CD4-positive, alpha-beta T cell treated with Interferon gamma for 1 hour (primary cell): ENCODE measurements at regions not wholly inside any gene's neighbourhood (a gene's known extent, or its start where the extent isn't known, plus 50 kb on each side); places are given as distances from the start of the nearest gene placed in this dataset.
A peak's percentile ranks its signal among the peaks of the same experiment; 100 is the strongest.
"Not testable (repeated sequence)": the region's sequence is repeated elsewhere in the genome, so short reads cannot be mapped to it uniquely, and the experiment has no call there.

Source experiments
- DNase-seq: peaks from one replicate; pipeline ENCODE4 v3.0.0-alpha.2; 2020

DNA sequence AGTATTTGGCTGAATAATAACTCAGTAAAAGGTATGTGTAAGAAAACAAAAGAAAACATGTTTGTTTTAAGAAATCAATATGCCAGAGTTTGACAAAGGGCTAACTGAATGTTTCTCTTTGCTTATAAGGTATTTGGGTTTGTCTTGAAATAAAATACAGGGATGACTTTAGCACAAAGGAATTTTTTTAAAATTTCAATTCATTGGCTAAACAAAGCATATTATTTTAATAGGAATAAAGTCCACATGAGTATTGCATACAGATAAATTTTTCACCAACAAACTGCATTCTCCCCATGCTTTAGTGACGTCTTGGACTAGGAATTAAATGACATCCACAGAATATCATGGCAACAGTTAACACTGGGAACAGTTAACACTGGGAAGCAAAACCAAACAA lies 480.0 kb upstream of the JAG1 start:
- DNase-seq: no peak

DNA sequence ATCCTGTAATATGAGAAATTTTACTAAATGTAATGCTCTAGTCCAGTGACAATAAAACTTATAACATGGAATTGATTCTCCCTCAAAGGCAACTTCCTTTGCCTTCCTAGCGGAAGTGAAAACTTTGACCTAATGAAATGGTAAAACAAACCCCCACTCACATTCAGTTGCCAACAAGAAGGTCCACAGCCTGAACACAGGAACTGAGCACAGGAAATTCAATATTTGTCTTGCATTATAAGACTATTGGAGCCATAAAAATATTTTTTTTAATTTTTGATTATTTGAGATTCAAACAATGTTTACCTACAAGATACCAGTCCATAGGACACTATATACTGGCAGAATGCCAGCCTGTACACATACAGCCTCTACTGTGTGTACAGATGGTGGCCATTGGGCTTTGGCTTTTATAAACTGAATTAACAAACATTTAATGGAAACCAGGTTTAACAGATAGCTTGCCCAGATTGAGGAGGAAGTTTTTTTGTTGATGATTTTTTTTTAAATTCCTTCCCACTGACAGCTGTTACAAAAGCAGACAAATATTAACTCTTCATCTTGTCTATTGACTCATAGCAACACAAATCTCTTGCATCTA lies 481.5 kb upstream of the JAG1 start:
- DNase-seq: no peak

DNA sequence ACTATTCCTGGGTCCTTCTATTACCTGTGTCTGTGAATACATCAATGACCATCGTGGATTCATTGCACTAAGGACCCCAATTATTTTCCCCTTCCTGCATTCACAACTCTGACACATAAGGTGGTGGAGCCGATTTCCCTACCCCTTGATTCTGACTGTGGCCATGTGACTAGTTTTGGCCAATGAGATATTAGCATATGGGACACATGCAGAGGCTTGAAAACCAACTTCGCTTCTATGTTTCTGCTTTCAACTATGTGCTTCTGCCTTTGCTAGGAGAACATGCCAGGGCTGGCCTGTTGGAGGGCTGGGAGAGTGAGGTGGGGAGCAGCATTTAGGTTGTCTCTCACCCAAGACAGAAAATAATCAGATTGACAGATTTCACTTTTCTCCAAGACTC lies 483.1 kb upstream of the JAG1 start:
- DNase-seq: no peak

DNA sequence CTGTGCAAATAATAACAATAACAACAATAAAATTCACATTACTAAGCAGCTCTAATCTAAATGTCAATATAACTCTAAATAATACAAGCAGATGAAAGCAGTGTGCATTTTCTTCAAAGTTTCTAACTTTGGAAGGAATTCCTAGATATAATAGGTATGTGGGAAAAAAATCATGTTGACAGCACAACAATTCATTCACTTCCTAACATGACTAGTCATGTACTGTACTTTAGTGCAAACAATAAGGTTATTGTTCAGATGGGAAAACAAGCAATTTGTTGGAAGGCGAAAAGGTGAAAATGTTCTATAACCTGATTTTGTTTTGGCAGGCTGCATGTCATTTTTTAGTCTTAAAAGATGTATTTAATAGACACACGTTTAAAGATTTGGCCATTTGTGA lies 484.3 kb upstream of the JAG1 start:
- no peak for DNase-seq

DNA sequence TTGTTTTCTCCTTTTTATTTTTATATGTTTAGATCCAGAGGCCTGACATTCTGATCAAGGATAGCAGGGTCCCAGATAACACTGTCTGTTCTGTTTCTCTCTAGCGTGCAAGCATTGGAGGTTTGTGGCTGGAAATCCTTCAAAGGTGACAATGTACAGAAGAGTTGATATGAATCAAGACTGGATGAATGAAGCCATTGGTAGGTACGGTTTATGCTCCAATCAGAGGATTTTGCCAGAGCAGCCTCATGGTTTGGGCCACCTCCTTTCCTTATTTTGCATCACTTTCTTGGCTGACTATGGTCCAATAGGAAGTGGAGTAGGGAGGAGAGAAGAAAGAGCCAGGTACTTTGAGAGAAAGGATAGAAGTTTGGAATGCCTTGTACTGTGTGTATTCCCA lies 484.8 kb upstream of the JAG1 start:
- DNase-seq: no peak

DNA sequence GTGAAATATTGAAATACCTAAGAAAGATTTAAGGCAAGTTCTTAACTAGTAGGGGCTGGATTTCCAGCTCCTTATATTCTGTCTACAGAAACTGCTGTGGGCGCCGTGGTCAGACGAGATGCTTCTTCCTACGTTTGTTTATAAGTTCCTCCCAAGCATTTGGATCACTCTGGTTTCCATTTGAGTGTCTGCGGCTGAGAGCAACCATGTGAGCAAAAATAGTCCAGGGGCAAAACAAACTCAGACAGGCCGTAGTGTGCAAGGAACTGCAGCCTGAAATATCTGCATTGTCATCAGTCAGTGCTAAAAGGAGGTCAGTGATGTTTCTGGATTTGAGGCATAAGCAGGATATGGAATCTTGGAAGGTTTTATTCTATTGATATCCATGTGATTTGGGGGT lies 485.9 kb upstream of the JAG1 start:
- no peak for DNase-seq

DNA sequence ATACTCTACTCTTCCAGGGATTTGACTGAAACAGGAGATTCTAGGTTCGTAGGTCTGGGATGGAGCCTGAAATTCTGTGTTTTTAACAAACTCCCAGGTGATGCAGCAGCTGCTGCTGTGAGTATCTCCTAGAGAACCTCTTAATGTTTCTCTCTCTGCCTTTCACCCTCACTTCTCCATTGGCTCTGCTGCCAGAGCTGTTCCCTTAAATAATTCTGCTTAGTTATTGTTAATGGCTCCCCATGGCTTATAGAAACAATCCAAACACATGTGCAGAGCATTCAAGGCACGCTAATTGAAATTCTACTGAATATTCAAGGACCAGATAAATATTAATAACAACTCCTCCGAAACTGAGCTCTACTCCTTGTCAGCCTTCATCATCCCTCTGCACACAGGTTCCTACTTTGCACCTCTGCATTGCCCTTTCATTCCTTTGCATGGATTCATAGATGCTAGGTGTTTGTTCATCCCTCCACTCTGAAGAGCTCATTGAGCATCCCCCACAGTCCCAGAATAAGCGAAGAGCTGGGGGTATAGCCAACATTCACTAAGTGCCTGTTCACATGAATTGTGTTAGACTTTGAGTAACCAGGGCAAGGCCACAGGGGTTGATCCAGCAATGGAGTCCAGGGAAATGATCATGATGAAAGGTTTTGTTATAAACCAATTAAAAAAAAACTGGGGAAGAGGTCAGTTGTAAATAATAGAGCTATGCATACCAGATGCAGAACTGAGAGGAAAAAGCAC lies 488.4 kb upstream of the JAG1 start:
- no peak for DNase-seq

DNA sequence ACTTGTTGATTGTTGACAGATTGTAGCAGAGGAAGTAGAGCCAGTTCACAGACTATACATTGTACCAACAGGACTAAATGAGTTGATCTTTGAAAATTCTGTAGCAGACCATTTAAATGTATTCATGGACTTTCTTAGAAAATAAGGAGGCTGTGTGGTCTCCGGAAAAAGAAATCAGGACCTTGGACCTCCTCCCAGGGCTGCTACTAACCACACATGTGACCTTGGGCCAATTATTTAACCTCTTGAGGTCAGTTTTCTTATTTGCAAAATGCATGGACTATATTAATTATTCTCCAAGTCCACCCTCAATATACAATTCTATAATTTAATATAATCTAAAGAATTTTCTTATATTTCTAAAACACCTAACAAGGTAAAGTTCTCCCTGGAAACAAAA lies 492.0 kb upstream of the JAG1 start:
- DNase-seq: no peak

DNA sequence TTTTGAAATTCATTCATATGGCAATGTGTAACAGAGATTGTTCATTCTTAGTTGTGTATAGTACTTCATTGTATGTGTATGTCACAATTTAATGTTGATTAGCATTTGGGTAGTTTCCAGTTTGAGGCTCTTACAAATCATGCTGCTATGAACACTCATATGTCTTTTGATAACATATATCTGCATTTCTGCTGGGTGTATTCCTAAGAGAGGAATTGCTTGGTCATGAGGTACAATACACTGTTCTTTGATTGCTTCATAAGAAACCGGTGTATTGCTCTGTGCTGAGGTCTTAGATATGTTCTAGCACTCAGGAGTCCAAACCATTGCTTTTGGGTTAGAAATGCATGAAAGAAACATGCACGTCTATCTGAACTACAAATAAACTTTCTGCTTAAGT lies 492.9 kb upstream of the JAG1 start:
- DNase-seq: no peak

DNA sequence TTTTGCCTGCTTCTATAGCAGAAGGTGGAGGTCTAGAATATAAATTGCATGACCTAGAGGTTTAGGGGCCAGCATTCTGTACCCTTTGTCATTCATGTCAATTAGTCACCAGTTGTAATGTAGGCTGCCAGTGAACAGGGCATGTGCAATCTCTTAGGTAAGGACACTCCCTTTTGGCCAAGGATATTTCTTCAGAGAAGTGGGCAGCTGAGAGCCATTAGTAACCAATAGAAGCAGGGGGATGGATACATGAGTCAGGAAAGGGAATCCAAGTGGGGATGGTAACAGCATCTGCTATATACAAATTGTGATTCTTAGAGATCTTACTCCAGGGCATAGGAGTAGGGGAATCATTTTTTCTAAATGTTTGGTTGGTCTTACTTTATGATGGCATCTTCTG lies 494.2 kb upstream of the JAG1 start:
- no peak for DNase-seq

DNA sequence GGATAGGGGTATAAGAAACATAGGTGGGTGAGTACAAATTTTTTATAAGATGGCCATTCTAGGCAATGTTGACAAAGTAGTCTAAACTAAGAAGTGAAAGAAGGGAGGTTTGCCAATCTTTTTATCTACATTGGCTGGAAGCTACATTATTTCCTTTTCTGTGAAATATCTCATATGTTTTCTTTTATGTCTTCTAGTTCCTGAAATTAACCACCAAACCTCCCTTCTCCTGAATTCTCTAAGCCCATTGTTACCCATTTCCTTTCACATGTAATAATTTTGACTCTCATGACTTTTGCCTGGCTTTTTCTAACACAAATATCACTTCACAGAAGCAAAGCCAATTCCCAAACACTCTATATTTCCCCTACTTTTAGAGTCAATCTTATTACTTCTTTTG lies 496.2 kb upstream of the JAG1 start:
- DNase-seq: no peak

DNA sequence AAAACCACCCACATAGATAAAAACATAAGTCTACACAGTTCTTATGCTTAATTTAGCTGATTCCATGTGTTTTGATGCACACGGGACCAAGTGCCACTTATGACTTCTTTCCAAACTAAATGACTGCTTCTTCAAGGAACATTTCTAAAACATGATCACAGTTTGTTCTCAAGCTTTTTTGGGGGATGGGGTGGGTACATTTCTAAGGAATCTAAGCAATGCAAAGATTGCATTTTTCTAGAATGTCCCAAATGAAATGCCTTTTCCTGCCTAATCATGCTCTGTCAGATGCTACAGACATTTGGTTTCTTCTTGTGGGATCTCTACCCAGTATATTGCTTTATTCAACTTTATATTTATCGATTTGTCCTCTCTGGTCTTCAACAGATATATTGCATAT lies 496.8 kb upstream of the JAG1 start:
- no peak for DNase-seq

DNA sequence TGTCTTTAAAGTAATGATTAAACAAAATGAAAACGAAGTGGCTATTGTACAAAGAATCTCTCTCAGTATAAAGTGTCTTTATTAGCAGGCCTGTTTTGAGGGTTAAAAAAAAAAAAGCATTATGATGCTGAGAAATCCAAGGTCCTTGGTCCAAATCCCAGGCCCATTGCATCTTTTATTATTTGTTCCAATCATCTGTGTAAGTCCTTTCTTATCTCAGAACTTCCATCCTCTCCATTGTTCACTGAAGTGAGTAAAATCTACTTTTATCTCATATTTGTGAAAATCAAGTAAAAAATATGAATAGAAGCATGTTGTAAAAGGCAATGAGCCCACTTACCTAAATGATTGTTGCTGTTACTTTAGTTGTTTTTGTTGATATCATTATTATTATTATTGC lies 499.1 kb upstream of the JAG1 start:
- DNase-seq: no peak

DNA sequence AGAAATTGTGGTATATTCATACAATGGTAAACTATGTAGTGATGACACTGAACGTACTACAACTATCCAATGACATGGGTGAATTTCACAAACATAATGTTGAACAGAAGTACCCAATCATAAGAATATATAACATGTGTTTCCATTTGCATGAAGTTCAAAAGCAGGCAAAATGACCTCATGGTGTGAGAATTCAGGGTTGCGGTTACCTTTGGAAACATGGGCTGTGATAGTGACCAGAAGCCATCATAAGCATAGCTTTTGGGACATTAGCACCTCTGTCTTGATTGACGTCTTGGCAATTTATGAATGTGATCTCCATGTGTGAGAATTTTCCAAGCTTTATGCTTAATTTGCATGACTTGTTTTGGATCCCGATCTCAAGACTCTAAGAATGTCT lies 500.1 kb upstream of the JAG1 start:
- no peak for DNase-seq

DNA sequence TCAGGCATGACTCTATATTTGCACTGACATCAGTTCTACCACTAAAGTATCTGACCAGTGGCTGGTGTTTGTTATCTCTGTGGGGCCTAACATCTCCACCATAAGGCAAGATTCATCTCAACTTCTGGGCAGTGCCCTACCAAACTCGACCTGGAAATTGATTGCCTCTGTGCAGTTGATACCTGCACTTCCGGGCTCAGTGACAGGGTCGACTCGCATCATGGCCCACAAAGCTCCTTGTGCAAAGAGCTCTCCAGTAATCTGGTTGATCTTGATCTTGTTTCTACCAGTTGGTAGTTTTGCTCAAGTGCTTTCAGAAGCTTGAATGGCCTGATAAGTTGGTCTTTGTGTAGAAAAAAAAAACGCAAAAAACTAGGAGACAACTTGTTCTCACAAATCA lies 501.1 kb upstream of the JAG1 start:
- no peak for DNase-seq

DNA sequence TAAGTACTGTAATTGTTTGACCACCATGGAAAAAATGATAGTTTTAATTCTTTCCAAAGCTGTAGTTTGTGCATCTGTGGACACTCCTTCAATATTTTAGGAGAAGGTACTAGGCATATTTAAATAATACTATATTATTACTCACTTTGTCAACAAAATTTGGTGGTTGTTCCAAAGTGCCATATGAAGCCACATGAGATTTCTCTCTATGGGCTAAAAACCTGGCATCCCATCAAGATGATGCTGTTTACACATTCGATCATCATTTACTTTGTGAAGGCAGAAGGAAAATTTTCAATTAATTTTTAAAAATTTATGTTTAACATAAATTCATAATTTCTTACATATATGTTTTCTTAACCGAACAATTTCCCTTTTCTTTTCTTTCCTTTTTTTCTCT lies 502.6 kb upstream of the JAG1 start:
- no peak for DNase-seq

DNA sequence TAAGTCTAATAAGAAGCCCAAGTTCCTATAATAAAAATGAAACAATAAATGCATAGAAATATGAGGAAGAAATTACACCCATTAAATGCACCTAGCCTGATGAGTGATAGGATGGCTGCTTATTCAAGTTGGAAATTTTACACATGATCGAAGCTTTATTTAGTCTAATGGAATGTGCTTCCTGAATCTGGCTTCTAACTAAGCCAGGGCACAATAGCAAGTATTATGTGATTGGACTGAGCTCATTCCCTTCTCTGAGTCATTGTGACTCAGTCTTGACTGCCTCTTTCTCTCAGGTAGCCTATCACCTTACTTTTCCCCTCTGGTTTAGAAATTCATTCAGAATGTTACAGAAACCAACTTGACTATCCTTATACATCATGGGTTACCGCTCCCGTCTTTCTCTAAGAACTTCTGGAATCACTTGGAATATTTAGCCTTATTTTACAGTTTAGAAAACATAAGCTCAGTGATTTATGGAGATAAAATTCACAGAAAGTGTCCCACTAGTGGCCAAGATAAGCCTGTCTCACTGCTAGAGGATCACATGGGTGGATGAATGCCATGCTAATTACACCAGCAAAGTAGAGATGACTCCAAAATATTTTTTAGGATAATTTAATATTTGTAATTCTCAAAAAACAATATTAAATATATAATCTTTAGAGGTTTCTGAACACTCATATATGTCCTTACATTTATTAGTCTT lies 505.3 kb upstream of the JAG1 start:
- no peak for DNase-seq

DNA sequence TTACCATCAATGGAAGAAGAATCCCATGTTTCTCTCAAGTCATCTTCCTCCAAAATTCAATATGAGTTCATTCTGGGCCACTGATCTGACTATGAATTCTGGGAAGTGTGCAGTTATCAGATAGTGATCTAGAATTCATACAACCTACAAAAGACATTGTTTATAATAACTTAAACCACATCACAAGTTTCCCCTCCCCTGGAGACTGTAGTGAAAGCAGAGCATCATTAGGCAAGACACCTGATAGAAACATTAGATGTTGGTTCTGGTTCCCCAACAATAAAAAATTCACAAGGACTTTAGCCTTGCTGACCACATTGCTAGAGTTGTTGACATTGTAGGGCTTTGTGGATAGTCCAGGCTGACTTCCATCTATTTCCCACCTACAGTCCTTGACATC lies 506.4 kb upstream of the JAG1 start:
- DNase-seq: no peak

DNA sequence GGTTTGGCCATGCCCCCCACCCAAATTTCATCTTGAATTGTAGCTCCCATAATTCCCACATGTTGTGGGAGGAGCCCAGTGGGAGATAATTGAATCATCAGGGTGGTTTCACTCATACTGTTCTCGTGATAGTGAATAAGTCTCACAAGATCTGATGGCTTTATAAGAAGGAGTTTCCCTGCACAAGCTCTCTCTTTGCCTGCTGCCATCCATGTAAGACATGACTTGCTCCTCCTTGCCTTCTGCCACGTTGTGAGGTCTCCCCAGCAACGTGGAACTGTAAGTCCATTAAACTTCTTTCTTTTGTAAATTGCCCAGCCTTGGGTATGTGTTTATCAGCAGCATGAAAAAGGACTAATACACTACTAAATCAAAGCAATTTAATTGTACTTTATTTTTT lies 507.3 kb upstream of the JAG1 start:
- not testable (repeated sequence) for DNase-seq

DNA sequence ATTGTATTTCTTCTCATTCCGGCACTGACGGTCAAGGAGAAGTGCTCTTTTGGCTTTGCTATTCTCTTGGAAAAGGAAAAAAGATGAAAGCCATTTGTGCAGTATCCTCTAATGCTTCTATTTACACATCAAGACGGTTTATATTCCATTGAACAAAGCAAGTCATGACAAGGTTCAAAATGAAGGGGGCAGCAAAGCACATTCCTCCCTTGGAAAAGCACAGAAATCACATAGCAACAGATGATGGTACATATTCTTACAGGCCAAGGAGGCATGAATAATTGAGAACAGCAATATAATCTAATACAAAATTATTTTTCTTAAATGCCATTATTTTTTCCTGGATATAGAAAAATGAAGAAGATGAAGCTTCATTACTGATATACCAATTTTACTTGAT lies 508.2 kb upstream of the JAG1 start:
- no peak for DNase-seq

DNA sequence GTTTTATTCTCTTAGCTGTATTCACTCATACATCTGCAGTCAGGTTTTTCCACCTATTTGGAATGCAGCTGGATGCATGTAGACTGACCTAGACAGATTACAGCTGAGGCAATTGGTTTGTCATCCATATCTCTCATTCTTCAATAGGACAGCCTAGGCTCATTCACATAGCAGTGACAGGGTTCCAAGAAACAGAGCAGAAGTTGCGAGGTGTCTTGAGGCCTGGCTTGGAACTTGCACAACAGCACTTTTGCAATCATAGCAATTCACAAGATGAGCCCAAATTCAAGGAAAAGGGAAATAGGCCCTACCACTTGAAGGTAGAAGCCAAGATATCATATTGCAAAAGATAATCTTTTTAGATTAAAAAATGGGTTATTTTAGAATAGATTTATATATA lies 508.9 kb upstream of the JAG1 start:
- DNase-seq: peak; percentile 37

DNA sequence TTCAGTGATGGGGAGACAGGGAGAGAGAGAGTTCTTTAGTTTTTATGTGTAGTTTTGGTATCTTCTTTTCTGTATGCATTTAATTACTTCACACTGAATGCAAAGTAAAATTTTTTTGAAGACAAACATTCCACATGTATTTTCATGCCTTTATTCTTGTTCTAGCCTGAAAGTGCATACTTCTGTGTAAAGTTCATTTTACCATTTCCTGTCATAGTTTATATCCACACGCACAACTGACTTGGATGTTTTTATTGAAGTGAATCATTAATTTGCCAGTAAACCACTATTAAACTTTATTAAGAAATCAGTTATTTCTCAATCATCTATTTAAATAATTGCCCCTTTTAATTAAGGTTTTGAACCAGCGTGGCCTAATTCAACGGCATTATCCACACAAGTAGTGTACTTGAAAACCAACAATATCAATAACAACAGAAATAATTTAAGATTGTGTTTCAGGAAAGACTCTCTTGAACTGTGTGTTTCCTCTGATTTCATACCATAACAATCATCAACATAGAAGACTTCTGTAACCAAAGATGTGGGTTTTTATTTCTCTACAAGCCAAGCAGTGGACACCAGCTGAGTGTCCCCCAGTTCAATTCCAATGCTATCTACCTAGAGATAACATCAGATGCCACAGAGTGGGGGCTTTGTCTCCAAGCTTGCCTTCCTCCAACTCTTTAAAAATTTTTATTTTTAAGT lies 512.7 kb upstream of the JAG1 start:
- no peak for DNase-seq

DNA sequence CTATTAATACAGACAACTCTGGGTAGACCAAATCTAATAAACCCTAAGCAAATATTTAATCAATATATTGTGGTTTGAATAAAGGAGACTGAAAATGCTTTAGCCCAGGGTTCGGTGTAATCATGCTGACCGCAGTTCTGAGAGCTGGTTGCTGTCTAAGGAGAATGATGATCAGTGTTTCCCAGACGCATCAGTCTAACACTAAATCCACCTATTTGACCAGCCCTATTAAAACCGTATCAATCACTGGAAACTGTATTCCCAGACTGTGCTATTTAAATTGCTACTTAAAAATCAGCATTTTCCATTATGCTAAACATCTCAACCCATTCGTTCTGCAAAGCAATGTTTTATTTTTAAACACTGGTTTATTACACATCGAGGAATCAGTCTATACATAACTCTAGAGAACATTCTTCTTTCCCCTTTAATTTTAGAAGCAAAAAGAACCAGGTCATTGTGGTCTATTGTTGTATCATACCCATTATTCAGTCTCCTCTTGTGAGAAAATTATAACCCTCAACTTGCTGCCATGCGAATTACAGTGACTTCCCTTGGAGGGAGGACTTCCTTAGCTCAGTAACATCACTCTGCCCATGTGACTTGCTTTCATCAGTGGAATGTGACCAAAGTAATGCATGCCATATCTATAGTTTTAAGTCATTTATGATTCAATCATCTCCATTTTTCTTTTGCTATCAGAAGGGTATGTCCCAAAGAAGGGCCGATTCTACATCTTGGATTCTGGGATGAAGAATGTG lies 515.2 kb upstream of the JAG1 start:
- DNase-seq: no peak
